Cerebellar cortex (tissue), 1 donor: ENCODE measurements at regions not wholly inside any gene's neighbourhood (a gene's known extent, or its start where the extent isn't known, plus 50 kb on each side); places are given as distances from the start of the nearest gene placed in this dataset.
"Not testable (repeated sequence)": the region's sequence is repeated elsewhere in the genome, so short reads cannot be mapped to it uniquely, and the experiment has no call there.

Experiments
- DNase-seq: peaks from one replicate; pipeline ENCODE4 v3.0.0-alpha.2; 2015; ENCODE audit warnings: low spot score

DNA sequence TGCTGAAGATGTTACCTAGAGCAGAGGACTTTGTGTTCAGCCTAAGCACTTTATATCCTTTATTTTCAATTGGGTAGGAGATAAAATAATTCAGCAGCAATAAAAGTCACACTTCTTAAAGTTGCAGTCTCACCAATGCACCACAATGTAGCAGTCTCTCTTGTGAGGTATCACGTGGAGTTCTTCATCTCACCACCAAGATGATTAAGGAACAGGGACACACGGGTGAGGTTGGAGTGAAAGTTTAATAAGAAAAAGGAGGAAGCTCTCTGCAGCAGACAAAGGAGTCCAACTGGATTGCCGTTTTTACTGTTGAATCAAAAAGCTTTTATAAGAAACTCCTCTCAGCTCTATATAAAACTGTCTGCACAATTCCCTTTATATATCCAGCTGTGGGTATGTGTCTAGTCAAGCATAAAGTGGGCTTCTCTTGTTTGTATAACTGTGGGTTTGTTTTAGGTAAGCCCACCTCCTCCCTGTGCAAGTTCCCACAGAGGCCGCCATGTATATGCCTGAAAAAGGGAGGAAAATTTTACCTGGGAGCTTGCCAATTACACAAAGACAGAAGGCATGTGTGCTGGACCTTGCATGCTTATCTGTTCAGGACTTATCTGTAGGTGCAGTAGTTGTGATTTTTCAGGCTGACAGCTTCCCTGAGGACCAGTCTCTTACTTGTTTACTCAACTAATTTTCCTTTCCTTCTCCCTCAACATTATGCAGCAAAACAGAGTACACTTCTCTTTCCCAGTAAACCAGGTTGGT is 1497.2 kb upstream of the TPTE start:
- not testable (repeated sequence) for DNase-seq

- not testable (repeated sequence) for DNase-seq
Observed at GRCh38 chr21:9026729-9027416, 1494.5 kb upstream of the TPTE start.

DNA sequence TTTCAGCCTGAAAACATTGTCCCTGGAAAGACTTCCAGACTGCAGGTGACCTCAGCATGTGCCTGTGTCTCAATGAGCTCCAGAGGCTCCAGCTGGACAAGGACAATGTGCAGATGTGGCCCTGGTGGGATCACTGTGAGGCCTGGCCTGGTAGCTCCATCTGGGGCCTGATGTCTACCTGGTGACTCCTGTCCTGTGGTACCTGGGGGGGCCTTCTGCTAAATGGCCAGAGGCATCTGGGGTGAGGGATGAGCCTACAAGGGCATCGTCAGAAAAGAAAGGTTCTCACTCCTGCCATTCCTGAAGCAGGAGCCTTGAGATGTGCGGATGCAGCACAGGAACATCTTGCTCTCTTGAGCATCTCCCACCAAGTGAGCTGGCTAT is 1494.0 kb upstream of the TPTE start:
- not testable (repeated sequence) for DNase-seq

GRCh38 chr21:9028624-9029431 is 1492.6 kb upstream of the TPTE start:
- not testable (repeated sequence) for DNase-seq

- not testable (repeated sequence) for DNase-seq
Observed at GRCh38 chr21:9030141-9030665, 1491.2 kb upstream of the TPTE start.

DNA sequence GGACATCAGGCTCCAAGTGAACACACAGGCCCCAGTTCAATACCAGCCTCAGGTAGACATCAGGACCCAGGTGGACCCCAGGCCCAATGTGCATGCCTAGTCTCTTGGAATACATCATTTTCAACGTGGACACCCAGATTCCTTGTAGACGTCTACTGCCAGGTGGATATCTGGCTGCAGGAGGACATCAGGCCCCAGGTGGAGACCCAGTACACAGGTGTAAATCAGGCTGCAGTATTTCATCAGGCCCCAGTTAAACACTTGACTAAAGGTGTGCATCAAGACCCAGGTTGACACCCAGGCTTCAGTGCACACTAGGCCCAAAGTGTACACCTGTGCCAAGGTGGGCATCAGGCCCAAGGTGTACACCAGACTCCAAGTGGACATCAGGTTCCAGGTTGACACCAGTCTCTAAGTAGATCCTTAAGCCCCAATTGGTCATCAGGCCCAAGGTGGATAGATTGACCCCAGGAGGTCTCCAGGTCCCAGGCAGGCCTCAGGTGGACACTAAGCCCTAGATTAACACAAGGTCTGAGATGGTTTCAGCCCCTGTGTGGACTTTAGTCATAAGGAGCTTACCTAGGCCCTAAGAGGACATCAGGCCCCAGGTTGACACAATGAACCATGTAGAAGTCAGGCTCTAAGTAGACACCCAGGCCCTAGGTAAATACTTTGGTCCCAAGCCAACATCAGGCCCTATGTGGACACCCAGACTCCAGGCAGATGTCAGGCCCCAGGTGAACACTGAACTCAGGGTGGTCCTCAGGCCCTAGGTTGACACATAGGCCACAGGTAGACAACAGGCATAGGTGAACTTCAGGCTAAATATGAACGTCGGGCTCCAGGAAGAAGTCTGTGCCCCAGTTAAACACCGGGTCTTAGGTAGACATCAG is 1489.7 kb upstream of the TPTE start:
- not testable (repeated sequence) for DNase-seq

GRCh38 chr21:9032547-9032946 is 1488.8 kb upstream of the TPTE start:
- DNase-seq, result not testable (repeated sequence)

- not testable (repeated sequence) for DNase-seq
Observed at GRCh38 chr21:9033295-9033694, 1488.1 kb upstream of the TPTE start.

GRCh38 chr21:9034491-9035200 is 1486.7 kb upstream of the TPTE start:
- DNase-seq, result not testable (repeated sequence)

- not testable (repeated sequence) for DNase-seq
Observed at GRCh38 chr21:9035225-9035624, 1486.2 kb upstream of the TPTE start.

DNA sequence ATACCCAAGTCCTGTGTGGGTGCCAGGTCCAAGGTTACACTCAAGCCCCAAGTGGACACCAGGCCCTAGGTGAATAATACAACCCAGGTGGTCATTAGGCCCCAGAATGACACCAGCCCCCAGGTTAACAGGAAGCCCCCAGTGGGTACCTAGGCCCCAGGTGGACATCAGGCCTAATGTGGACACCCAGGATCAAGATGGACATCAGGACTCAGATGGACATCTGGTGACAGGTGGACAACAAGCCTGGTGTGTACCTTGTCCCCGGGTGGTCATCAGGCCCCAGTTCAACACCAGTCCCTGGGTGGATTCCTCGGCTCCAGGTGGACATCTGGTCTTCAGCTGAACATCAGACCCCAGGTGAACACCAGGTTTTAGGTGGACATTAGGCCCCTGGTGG is 1485.4 kb upstream of the TPTE start:
- DNase-seq, result not testable (repeated sequence)

DNA sequence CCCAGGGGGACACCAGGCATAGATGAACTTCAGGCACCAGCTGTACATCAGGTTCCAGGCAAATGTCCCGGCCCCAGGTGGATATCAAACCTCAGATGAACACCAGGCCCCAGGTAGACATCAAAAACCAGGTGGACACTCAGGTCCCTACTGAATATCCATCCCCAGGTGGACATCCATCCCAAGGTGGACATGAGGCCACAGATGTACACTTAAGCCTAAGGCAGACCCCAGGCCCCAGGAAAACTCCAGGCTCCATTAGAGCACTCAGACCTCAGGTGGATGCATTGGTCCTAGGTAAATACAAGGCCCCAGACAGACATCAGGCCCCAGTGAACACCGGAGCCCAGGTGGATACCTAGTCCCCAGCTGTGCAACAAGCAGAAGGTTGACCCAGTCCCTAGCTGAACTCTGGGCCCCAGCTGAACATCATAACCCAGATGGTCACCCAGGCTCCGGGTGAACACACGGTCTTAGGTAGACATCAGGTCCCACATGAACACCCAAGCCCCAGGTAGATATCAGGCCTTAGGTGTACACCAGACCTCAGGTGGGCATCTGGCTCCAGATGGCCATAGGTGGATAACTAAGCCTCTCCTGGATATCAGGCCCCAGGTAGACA is 1484.3 kb upstream of the TPTE start:
- not testable (repeated sequence) for DNase-seq

DNA sequence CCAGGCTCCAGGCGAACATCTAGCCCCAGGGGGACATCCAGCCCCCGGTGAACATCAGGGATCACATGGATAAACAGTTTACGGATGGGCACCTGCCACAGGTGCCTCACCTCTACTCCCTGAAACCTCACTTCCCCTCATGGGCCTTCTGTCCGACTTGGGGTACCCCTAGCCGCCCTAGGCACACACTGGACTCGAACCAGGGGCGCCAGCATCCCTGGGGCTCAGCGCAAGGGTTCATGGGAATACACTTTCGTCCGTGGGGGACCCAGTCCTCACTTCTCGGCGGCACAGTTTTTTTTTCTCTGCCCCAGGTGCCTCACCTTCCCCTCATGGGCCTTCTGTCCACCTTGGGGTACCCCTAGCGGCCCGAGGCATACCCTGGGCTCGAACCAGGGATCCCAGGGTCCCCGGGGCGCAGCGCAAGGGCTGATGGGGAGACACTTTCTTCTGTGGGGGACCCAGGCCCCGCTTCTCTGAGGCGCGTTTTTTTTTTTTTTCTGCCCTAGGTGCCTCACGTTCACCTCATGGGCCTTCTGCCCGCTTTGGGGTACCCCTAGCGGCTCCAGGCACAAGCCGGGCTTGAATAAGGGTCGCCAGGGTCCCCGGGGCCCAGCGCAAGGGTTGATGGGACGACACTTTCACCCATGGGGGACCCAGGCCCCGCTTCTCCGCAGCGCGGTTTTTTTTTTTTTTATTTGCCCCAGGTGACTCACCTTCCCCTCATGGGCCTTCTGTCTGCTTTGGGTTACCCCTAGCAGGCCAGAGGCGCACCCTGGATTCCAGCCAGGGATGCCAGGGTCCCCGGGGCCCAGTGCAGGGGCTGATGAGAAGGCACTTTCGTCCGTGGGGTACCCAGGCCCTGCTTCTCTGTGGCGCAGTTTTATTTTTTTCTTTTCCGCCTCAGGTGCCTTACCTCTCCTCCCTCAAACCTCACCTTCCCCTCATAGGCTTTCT is 1483.5 kb upstream of the TPTE start:
- DNase-seq, result not testable (repeated sequence)

GRCh38 chr21:9039520-9040365 is 1481.6 kb upstream of the TPTE start:
- not testable (repeated sequence) for DNase-seq

GRCh38 chr21:9040406-9040805 is 1481.0 kb upstream of the TPTE start:
- DNase-seq, result not testable (repeated sequence)

DNA sequence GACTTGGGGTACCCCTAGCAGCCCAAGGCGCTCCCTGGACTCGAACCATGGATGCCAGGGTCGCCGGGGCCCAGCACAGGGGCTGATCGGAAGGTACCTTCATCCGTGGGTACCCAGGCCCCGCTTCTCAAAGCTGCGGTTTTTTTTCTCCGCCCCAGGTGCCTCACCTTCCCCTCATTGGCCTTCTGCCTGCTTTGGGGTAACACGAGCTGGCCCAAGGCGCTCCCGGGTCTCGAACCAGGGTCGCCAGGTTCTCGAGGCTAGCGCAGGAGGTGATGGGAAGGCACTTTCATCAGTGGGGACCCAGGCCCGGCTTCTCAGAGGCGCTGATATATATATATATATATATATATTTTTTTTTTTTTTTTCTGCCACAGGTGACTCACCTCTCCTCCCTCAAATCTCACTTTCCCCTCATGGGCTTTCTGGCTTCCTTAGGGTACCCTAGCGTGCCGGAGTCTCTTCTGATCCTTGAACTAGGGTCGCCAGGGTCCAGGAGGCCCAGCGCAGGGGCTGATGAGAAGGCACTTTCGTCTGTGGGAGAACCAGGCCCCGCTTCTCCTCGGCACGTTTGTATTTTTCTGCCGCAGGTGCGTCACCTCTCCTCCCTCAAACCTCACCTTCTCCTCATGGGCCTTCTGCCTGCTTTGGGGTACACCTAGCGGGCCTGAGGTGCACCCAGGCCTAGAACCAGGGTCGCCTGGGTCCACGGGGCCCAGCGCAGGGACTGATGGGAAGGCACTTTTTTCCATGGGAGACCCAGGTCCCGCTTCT is 1480.0 kb upstream of the TPTE start:
- not testable (repeated sequence) for DNase-seq

GRCh38 chr21:9043089-9043488 is 1478.3 kb upstream of the TPTE start:
- not testable (repeated sequence) for DNase-seq
